DMS153 (cell line): ENCODE measurements at regions not wholly inside any gene's neighbourhood (a gene's known extent, or its start where the extent isn't known, plus 50 kb on each side); places are given as distances from the start of the nearest gene placed in this dataset.

Source experiments
- DNase-seq: peaks from one replicate; lab custom pipeline; 2025; lab: John Stamatoyannopoulos, UW

DNA sequence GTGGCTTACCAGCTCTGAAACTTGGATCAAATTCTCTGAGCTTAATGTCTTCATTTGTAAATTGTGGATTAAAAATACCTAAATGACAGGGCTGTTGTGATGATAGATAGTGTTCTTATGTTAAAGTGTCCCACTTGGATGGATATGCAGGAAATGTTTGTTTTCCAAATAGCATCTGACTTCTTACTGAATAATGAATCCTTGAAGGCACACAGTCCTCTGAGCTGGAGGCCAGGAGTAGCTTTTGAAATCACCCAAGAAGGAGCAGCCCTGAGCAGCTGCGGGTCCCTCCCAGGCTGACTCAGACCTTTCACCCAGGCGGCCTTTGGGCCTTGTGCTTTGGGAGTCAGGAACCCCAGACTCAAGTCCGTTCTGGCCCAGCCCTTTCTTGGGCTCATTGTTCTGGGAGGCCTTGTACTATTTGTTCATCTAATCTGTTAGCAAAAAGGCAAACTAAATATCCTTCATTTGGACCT lies 173.0 kb upstream of the GATA6 start:
- no peak for DNase-seq

DNA sequence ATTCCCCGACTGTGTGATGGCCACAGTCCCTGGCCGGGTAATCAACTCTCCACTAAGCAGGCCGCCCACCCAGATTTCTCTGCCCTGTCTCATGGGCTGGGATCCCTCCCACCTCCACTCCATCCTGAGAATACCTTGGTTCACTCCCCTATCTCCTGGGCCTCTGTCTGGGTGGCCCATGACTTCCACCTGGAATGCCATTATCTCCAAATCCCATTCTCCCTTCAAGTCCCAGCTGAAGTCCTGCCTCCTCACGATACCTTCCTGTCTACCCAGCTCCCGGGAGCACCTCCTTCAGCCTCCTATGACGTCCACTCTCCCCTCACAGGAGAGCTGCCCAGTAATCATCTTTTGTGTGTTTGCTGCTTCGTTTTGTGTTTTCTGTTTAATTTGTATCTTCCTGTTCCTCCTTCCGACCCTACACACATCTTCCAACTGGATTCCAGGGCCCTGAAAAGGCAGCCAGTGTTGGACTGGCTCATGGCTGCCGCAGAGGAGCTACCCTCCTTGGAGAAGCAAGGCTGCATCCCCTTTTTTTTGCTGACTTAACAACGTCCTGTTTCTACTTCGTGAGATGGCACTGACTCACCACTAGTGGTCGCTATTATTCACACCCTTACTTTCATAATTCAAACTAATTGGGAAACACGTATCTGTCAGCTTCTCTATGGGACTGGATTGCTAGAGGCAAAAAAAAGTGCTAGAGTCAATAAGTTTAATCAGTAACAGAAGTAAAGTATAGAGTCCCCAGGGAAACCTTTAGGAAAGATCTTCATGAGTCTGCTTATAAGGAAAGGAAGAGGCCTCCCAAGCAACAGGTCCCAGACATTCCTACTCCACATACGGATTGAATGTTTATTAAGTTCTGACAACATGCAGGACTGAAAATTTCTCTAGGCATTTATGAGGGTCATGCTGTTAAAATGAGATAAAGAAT lies 171.9 kb upstream of the GATA6 start:
- peak; percentile 15 for DNase-seq

DNA sequence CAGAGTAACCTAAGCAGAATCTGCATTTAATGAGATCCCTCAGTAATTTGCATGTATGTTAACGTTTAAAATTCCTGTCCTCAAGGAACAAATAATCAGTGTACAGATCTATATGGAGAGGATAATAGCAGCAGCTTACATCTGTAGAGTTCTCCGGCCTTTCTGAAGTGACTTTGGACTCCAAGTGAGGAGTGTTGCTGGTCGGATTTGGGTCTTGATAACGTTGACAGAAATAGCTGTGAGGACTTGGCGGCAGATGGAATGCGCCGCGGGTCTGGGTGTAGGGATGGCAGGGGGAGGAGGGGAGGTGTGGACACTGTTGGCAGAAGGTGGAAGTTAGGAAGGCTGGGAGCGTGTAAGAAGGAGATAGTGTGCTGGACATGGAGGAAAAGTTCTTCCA lies 170.9 kb upstream of the GATA6 start:
- DNase-seq: no peak

GRCh38 chr18:22001912-22002487 lies 167.4 kb upstream of the GATA6 start:
- no peak for DNase-seq

- no peak for DNase-seq
Measured at GRCh38 chr18:22005191-22005841, 164.1 kb upstream of the GATA6 start.

GRCh38 chr18:22006458-22006857 lies 162.9 kb upstream of the GATA6 start:
- no peak for DNase-seq

GRCh38 chr18:22009242-22009641 lies 160.1 kb upstream of the GATA6 start:
- no peak for DNase-seq

DNA sequence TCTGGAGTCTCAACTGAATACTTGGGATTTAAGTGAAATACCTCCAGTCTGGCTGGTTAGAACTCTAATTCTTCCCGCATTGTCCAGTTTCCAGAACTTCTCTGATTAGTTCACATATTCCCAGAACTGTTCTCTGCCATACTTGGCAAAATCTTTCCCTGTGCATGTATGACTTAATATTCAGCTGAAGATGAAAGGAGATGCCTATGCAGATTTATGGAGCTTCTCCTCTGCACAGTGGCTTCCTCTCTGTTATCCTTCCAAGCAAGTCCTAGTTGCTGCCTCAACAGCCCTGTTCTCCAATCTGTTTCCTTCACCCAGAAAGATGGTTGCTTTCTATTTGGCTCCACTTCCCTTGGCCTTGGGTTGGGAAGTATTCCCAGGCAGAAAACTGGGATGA lies 155.4 kb upstream of the GATA6 start:
- DNase-seq: no peak

- DNase-seq: no peak
Measured at GRCh38 chr18:22015156-22015555, 154.2 kb upstream of the GATA6 start.

DNA sequence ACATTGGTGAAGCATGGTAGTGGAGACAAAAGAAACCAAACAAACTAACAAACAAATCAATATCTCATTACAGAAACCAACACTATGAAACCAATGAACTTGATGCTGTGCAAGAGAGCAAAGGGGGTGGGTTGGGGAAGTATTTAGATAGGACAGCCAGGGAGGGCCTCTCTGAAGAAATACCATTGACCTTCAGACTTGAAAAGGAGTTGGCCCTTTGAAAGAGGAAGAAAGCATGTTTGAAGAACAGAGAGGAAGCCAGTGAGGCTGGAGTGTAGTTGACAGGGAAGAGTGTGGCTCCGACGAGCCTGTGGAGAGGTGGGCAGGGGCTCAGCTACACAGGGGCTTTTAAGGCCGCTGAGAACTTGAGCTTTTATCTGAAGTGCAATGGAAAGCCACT lies 151.0 kb upstream of the GATA6 start:
- DNase-seq: no peak

DNA sequence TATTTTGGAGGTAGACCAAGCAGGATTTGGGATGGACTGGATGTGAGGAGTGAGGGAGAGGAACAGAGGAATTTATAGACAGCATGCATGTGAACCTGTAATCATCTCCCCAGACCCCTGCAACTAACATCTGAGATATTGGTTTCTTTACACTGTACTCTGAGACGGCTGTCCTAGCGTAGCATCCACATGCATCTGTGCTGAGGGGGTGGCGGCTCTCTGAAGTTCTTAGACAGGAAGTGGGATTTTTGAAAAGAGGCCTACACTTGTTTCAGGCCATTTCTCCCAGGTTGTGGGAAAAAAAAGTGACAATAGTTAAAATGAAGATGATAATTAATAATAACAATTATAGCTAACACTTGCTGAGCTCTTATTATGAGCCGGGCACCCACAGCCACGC lies 150.2 kb upstream of the GATA6 start:
- DNase-seq: no peak

GRCh38 chr18:22020127-22020866 lies 149.1 kb upstream of the GATA6 start:
- DNase-seq: no peak

GRCh38 chr18:22020867-22021370 lies 148.5 kb upstream of the GATA6 start:
- no peak for DNase-seq

DNA sequence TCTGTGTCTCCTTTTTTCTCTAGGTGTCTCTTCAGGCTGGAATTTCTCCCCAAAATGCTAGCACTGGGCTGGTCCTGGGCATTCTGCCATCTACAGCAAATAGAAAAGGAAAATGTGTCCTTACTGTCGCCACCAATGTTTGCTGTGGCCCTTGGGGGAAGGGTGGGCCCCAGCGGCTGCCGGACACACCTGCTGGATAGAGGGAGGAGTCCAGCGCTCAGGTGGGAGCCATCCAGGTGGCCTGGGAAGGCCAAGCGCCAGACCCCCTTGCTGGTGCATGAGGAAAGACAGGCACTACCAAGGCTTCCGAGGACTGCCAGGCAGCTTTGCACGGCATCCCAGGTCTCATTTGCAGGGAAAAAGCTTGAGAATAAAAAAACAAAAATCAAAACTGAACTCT lies 147.7 kb upstream of the GATA6 start:
- DNase-seq: no peak

DNA sequence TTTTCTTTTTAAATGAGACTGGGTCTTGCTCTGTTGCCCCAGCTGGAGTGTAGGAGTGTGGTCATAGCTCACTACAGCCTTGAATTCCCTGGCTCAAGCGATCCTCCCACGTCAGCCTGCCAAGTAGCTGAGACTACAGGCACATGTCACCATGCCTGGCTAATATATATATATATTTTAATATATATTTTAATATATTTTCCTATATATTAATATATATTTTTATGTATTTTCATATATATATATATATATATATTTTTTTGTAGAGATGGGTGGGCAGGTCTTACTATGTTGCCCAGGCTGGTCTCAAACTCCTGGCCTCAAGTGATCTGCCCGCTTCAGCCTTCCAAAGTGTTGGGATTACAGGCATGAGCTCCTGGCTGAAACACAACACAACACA lies 144.5 kb upstream of the GATA6 start:
- DNase-seq: no peak

DNA sequence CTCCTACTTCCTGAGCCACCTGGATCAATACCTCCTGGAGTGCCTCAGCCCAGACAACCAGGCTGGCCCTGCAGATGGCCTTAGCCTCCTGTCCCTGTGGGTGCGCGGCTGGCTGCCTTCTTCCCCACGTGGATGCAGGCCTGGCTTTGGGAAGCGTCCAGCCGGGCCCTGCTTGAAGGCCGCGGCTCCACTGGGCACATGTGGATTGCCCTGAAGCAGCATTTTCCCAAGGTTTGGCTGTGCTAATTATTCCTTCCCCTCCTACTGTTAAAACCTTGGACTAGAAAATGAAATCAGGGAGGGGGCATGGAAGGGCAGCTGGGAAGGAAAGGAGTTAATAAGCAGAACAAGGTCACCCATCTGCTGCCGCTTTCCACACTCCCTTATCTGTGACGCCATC lies 143.0 kb upstream of the GATA6 start:
- no peak for DNase-seq

- no peak for DNase-seq
Measured at GRCh38 chr18:22026889-22027288, 142.5 kb upstream of the GATA6 start.

GRCh38 chr18:22031611-22032010 lies 137.8 kb upstream of the GATA6 start:
- DNase-seq: no peak

DNA sequence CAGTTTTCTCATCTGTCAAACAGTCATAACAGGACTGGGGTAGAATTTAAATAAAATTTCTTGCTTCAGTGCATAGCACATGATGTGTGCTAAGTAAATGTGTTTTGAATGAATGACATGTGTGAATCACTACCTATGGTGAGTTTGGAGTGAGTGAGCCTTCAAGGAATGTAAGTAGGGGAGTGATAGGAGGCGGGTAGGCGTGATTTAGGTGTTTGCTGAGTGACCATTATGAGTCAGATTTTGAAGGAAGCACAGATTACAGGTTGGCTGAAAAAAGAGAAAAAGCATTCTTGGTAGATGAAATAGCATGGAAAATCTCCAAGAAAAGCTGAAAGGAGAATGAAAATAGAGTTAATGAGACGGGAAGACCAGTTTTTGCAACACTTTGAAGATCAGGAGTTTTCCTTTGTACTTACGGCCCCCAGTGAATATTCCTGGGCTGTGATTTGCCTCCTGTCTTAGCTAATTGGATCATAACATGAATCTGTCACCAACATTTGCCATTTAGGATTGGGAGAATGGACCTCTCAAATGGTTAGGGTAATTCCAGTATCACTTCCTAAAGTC lies 136.9 kb upstream of the GATA6 start:
- no peak for DNase-seq

- DNase-seq: no peak
Measured at GRCh38 chr18:22033085-22033484, 136.3 kb upstream of the GATA6 start.

- DNase-seq: no peak
Measured at GRCh38 chr18:22034276-22034675, 135.1 kb upstream of the GATA6 start.

DNA sequence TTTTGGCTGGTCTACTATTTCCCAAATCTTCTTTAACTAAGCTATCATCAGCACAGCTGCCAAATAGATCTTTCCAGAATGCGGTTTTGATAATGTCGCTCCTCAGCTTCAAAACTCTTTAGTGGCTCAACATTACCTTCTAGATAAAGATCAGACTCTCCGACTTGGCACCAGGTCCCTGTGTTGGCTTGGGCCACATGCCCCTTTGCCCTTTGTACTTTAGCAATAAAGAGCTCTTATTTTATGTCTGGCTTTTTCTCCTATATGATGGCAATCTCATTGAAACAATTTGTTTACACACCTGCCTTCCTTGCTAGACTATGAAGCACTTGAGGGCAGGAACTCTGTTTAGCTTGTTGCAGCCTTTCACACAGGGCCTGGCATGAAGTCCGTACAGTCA lies 128.9 kb upstream of the GATA6 start:
- no peak for DNase-seq
